Stomach (tissue), 8 donors: ENCODE measurements at regions not wholly inside any gene's neighbourhood (a gene's known extent, or its start where the extent isn't known, plus 50 kb on each side); places are given as distances from the start of the nearest gene placed in this dataset.

Experiments
- DNase-seq, 2 donors: peaks; one replicate each; pipeline versions ENCODE4 v3.0.0 to v3.0.0-alpha.2; 2013 to 2019
- H3K27ac ChIP-seq, 5 donors: fragments of 200-600 bp in 4 of 5; sonication (generic) in 4 of 5; one replicate each; pipeline ENCODE4 v1.5.1; 2013 to 2019; ENCODE audit warnings: mild to moderate bottlenecking in 1 of 5, moderate library complexity in 1 of 5
- H3K27me3 ChIP-seq, 3 donors: fragments of 200-600 bp; sonication (generic); one replicate each; pipeline ENCODE4 v1.5.1; 2017 to 2019; ENCODE audit warnings: mixed run types in 1 of 3
- H3K36me3 ChIP-seq, 4 donors: fragments of 200-600 bp; sonication (generic); 1 replicate in 3 of 4; 2 replicates in 1 of 4; pipeline ENCODE4 v1.5.1; 2016 to 2019
- H3K4me1 ChIP-seq, 4 donors: fragments of 200-600 bp; sonication (generic); one replicate each; pipeline ENCODE4 v1.5.1; 2016 to 2019
- H3K4me3 ChIP-seq, 4 donors: fragments of 200-600 bp; sonication (generic) in 3 of 4; one replicate each; pipeline ENCODE4 v1.5.1; 2016 to 2019; ENCODE audit warnings: mild to moderate bottlenecking in 1 of 4
- H3K9me3 ChIP-seq, 4 donors: fragments of 200-600 bp; sonication (generic); one replicate each; pipeline ENCODE4 v1.5.1; 2016 to 2019
- CTCF ChIP-seq, 7 experiments: fragments of 450-650 bp in 4 of 7; fragments of 200-600 bp in 3 of 7; sonication (generic) in 3 of 7; IDR thresholded peaks; one replicate each; pipeline ENCODE4 v1.5.1; 2016 to 2019; ENCODE audit warnings: antibody characterized with exemption in 7 of 7, control low read depth in 2 of 7, mild to moderate bottlenecking in 1 of 7
- EP300 ChIP-seq: sonication (generic); formaldehyde crosslinking; IDR thresholded peaks from one replicate; pipeline ENCODE4 v1.6.1; 2017; ENCODE audit warnings: antibody characterized with exemption
- POLR2A ChIP-seq, 4 donors: fragments of 450-650 bp; IDR thresholded peaks; one replicate each; pipeline ENCODE4 v1.6.1; 2016; ENCODE audit warnings: antibody characterized with exemption in 4 of 4, control low read depth in 2 of 4, mild to moderate bottlenecking in 1 of 4, moderate library complexity in 1 of 4
- POLR2AphosphoS5 ChIP-seq, 3 donors: sonication (generic); formaldehyde crosslinking; IDR thresholded peaks; one replicate each; pipeline ENCODE4 v1.6.1; 2016; ENCODE audit warnings: antibody characterized with exemption in 3 of 3
- WGBS, 5 donors: extraction: QIAGEN DNeasy Blood & Tissue Kit in 3 of 5; methylation state at CpG; one replicate each; pipeline versions ENCODE4 v1.1.5 to v1.1.7; 2013 to 2018; 5-methylcytosine and 5-hydroxymethylcytosine counted together
- intact Hi-C: fragments of 100-400 bp; cut with DNase I; formaldehyde crosslinking; loops from one replicate; pipeline ENCODE4 v1.15.1; 2023; ENCODE audit warnings: low total_unique reads
- donor health status: healthy with polysubstance abuse.
- donor health status: Bipolar disorder and iron deficiency.
- donor health status: healthy.

GRCh38 chr3:163983940-163984339 is 1094.4 kb downstream of the SI start:
- intact Hi-C loops: no loop called here
- Histone ChIP-seq H3K27ac (no peak overlapping the region), H3K36me3 (no peaks in the 10 kb centered on the region), H3K4me3 (no peak overlapping the region), H3K4me1 (no peaks in the 10 kb centered on the region), H3K9me3 (no peaks in the 10 kb centered on the region), H3K27me3 (no peaks in the 10 kb centered on the region)
- WGBS, 5 donors: 79 to 87% (median 84%) methylated on average over 6 of the region's 6 CpGs
- DNase-seq: no peak
- no peak for TF ChIP-seq POLR2AphosphoS5 (IDR thresholded peaks at IDR 0.05)
- no peak for TF ChIP-seq CTCF (IDR thresholded peaks at IDR 0.05)
- TF ChIP-seq POLR2A (IDR thresholded peaks at IDR 0.05): no peak
- no peak for TF ChIP-seq EP300

- no peak for DNase-seq
- intact Hi-C loops: no loop called here
- Histone ChIP-seq H3K4me3 (no peak overlapping the region), H3K27ac (no peak overlapping the region), H3K9me3 (no peaks in the 10 kb centered on the region), H3K27me3 (no peaks in the 10 kb centered on the region), H3K36me3 (no peaks in the 10 kb centered on the region), H3K4me1 (no peaks in the 10 kb centered on the region)
- TF ChIP-seq POLR2AphosphoS5 (IDR thresholded peaks at IDR 0.05) (no peak), CTCF (IDR thresholded peaks at IDR 0.05) (no peak), EP300 (no peak), POLR2A (IDR thresholded peaks at IDR 0.05) (no peak)
These were observed 1106.4 kb downstream of the SI start for GRCh38 chr3:163971861-163972260.

GRCh38 chr3:163957072-163957471 is 1121.2 kb downstream of the SI start:
- H3K9me3 ChIP-seq: no peaks in the 10 kb centered on the region
- no peak for DNase-seq
- H3K27me3 ChIP-seq: no peaks in the 10 kb centered on the region
- H3K27ac ChIP-seq: no peak overlapping the region
- intact Hi-C loops: no loop called here
- no peak overlapping the region for H3K4me3 ChIP-seq
- no peaks in the 10 kb centered on the region for H3K4me1 ChIP-seq
- no peaks in the 10 kb centered on the region for H3K36me3 ChIP-seq
- TF ChIP-seq EP300 (no peak), CTCF (IDR thresholded peaks at IDR 0.05) (no peak), POLR2A (IDR thresholded peaks at IDR 0.05) (no peak), POLR2AphosphoS5 (IDR thresholded peaks at IDR 0.05) (no peak)

GRCh38 chr3:163953526-163953925 is 1124.8 kb downstream of the SI start:
- H3K9me3 ChIP-seq: no peaks in the 10 kb centered on the region
- intact Hi-C loops: no loop called here
- peaks cover 0 to 4% (median 0%) of the 10 kb centered on the region in 4 donors for H3K4me1 ChIP-seq
- no peak overlapping the region for H3K27ac ChIP-seq
- 58 to 93% (median 66%) methylated on average over 3 to 9 of the region's 9 CpGs for WGBS, 5 donors
- TF ChIP-seq POLR2AphosphoS5 (IDR thresholded peaks at IDR 0.05): no peak
- TF ChIP-seq CTCF (IDR thresholded peaks at IDR 0.05): no peak
- TF ChIP-seq POLR2A (IDR thresholded peaks at IDR 0.05): no peak
- TF ChIP-seq EP300: no peak
- no peak for DNase-seq
- no peak overlapping the region for H3K4me3 ChIP-seq
- H3K36me3 ChIP-seq: no peaks in the 10 kb centered on the region
- H3K27me3 ChIP-seq: no peaks in the 10 kb centered on the region
